Gastroesophageal sphincter (tissue), 3 donors: ENCODE measurements at regions not wholly inside any gene's neighbourhood (a gene's known extent, or its start where the extent isn't known, plus 50 kb on each side); places are given as distances from the start of the nearest gene placed in this dataset.

Experiments used
- CTCF ChIP-seq, 4 experiments: fragments of 200-600 bp in 2 of 4; fragments of 450-650 bp in 2 of 4; sonication (generic) in 1 of 4; IDR thresholded peaks; one replicate each; pipeline ENCODE4 v1.5.1; 2017 to 2019; ENCODE audit warnings: antibody characterized with exemption in 4 of 4, mild to moderate bottlenecking in 2 of 4, moderate library complexity in 2 of 4
- POLR2A ChIP-seq, 2 donors: fragments of 450-650 bp; IDR thresholded peaks; one replicate each; pipeline ENCODE4 v1.6.1; 2017; ENCODE audit warnings: antibody characterized with exemption in 2 of 2, mild to moderate bottlenecking in 2 of 2, moderate library complexity in 1 of 2

- no peak for TF ChIP-seq POLR2A (IDR thresholded peaks at IDR 0.05)
- no peak for TF ChIP-seq CTCF (IDR thresholded peaks at IDR 0.05)
Measured at GRCh38 chr2:43115881-43116280, 110.5 kb downstream of the ZFP36L2 start.
